GM12892 (cell line): ENCODE measurements at regions not wholly inside any gene's neighbourhood (a gene's known extent, or its start where the extent isn't known, plus 50 kb on each side); places are given as distances from the start of the nearest gene placed in this dataset.

Source experiments
- POLR2AphosphoS5 ChIP-seq: IDR thresholded peaks from 2 replicates; pipeline ENCODE4 v1.6.1; 2011; ENCODE audit warnings: low read depth, low read length, control low read depth
- TAF1 ChIP-seq: IDR thresholded peaks from 2 replicates; pipeline ENCODE4 v1.6.1; 2011; ENCODE audit warnings: low read depth, mild to moderate bottlenecking, control low read depth, low read length, borderline replicate concordance

GRCh38 chr1:4344065-4344732 lies 310.2 kb upstream of the AJAP1 start:
- TF ChIP-seq POLR2AphosphoS5 (no peak), TAF1 (no peak)
